ENCODE measurements at regions not wholly inside any gene's neighbourhood (a gene's known extent, or its start where the extent isn't known, plus 50 kb on each side); places are given as distances from the start of the nearest gene placed in this dataset.

DNA sequence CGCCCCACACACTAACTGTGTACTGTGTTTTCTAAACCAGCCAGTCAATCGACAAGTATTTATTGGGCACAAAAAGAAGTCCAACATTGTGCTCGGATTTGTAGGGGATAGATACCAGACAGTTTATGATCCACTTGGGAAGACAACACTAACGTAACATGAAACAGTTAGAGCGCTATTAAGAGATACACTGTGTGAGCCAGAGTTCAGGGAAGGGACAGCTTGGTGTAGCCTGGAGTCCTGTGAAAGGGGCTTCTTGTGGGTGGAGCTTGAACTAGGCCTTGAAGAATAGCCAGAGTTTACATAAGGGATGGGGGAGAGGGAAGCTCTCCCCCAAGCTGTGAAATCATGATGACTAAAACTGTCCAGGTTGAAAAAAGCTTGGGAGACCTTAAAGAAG lies 176.4 kb upstream of the TCF4 start:
- no peak for TF ChIP-seq KLF1 (tag by site-specific recombination; IDR thresholded peaks at IDR 0.05)
- TF ChIP-seq KLF16 (tag by site-specific recombination; IDR thresholded peaks at IDR 0.05), result no peak
- TF ChIP-seq, protein P1, sequence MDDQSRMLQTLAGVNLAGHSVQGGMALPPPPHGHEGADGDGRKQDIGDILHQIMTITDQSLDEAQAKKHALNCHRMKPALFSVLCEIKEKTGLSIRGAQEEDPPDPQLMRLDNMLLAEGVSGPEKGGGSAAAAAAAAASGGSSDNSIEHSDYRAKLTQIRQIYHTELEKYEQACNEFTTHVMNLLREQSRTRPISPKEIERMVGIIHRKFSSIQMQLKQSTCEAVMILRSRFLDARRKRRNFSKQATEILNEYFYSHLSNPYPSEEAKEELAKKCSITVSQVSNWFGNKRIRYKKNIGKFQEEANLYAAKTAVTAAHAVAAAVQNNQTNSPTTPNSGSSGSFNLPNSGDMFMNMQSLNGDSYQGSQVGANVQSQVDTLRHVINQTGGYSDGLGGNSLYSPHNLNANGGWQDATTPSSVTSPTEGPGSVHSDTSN (CRISPR knock-in tag; IDR thresholded peaks at IDR 0.05), result no peak
- no peak for TF ChIP-seq SALL2 (tag by site-specific recombination; IDR thresholded peaks at IDR 0.05; ENCODE audit: borderline replicate concordance)
- TF ChIP-seq, protein P2, sequence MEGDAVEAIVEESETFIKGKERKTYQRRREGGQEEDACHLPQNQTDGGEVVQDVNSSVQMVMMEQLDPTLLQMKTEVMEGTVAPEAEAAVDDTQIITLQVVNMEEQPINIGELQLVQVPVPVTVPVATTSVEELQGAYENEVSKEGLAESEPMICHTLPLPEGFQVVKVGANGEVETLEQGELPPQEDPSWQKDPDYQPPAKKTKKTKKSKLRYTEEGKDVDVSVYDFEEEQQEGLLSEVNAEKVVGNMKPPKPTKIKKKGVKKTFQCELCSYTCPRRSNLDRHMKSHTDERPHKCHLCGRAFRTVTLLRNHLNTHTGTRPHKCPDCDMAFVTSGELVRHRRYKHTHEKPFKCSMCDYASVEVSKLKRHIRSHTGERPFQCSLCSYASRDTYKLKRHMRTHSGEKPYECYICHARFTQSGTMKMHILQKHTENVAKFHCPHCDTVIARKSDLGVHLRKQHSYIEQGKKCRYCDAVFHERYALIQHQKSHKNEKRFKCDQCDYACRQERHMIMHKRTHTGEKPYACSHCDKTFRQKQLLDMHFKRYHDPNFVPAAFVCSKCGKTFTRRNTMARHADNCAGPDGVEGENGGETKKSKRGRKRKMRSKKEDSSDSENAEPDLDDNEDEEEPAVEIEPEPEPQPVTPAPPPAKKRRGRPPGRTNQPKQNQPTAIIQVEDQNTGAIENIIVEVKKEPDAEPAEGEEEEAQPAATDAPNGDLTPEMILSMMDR (tag by site-specific recombination; IDR thresholded peaks at IDR 0.05), result no peak
